HCT116 (cell line): ENCODE measurements at regions not wholly inside any gene's neighbourhood (a gene's known extent, or its start where the extent isn't known, plus 50 kb on each side); places are given as distances from the start of the nearest gene placed in this dataset.

Source experiments
- ATAC-seq: fragments of 200-7000 bp; cut with Tn5 transposase; 2 replicates; pipeline ENCODE4 v1.9.1; 2020; ENCODE audit warnings: mild to moderate bottlenecking, moderate library complexity
- BruUV-seq: library from RNA; stranded (reverse); fragments of 400-500 nt; replicated peaks from 2 replicates; lab custom pipeline; 2021; lab: Mats Ljungman, UMichigan
- CTCF ChIA-PET: fragments of 300-600 bp; sonication (Branson Sonifier 250); formaldehyde crosslinking; loops from one replicate; lab custom pipeline; 2021; ENCODE audit warnings: antibody characterized with exemption; lab: Charles Lee
- POLR2A ChIA-PET: fragments of 300-600, 350-600 bp; sonication (Branson Sonifier 250); formaldehyde crosslinking; loops from one replicate; lab custom pipeline; 2021; ENCODE audit warnings: antibody characterized with exemption; lab: Charles Lee
- RAD21 ChIA-PET, 2 experiments: fragments of 300-600 bp; sonication (Branson Sonifier 250); formaldehyde crosslinking; loops; one replicate each; lab custom pipeline; 2023; ENCODE audit warnings: low total read pairs in 2 of 2; ENCODE audit not compliant: uncharacterized antibody in 2 of 2, unreplicated experiment in 2 of 2, low non-redundant PET in 1 of 2; lab: Charles Lee
- DNase-seq: peaks from one replicate; pipeline ENCODE4 v3.0.0-alpha.2; 2010; ENCODE audit warnings: low read depth, low spot score
- H2AFZ ChIP-seq: fragments of 200-600 bp; shearing (Covaris generic), sonication (generic); 2 replicates; pipeline ENCODE4 v1.6.1; 2017; ENCODE audit warnings: low read depth, mixed run types, mixed read lengths, antibody characterized with exemption, low read length; ENCODE audit not compliant: poor library complexity, severe bottlenecking
- H3K27ac ChIP-seq: 2 replicates; pipeline ENCODE4 v1.5.1; 2012; ENCODE audit warnings: low read depth, low read length
- H3K27me3 ChIP-seq: fragments of 200-600 bp; sonication (generic); 2 replicates; pipeline ENCODE4 v1.6.1; 2016; ENCODE audit warnings: mixed run types, low read length, mixed read lengths; ENCODE audit not compliant: insufficient read depth
- H3K36me3 ChIP-seq, 2 experiments: fragments of 200-500 bp in 1 of 2; fragments of 200-600 bp in 1 of 2; sonication (Bioruptor generic) in 1 of 2; sonication (generic) in 1 of 2; 2 replicates each; pipeline versions ENCODE4 v1.5.1 to v1.6.1; 2014 to 2016; ENCODE audit warnings: low read length in 2 of 2, inconsistent platforms in 1 of 2, mixed read lengths in 1 of 2, mixed run types in 1 of 2; ENCODE audit not compliant: insufficient read depth in 2 of 2, control insufficient read depth in 1 of 2
- H3K4me1 ChIP-seq, 2 experiments: fragments of 200-600 bp in 1 of 2; sonication (generic) in 1 of 2; 2 replicates each; pipeline versions ENCODE4 v1.5.1 to v1.6.1; 2012 to 2017; ENCODE audit warnings: low read length in 2 of 2, inconsistent platforms in 1 of 2, mild to moderate bottlenecking in 1 of 2, mixed read lengths in 1 of 2, mixed run types in 1 of 2, moderate library complexity in 1 of 2; ENCODE audit not compliant: insufficient read depth in 2 of 2, control insufficient read depth in 1 of 2
- H3K4me2 ChIP-seq: fragments of 200-600 bp; sonication (generic); 2 replicates; pipeline ENCODE4 v1.6.1; 2017; ENCODE audit warnings: mixed run types, low read length, mixed read lengths
- H3K4me3 ChIP-seq, 2 experiments: fragments of 200-600 bp in 1 of 2; sonication (generic) in 1 of 2; replicated peaks in 1 of 2; 2 replicates each; pipeline ENCODE4 v1.5.1; 2011 to 2016; ENCODE audit warnings: low read length in 2 of 2, control low read depth in 1 of 2, low read depth in 1 of 2, mild to moderate bottlenecking in 1 of 2, mixed read lengths in 1 of 2, mixed run types in 1 of 2
- H3K79me2 ChIP-seq: fragments of 200-600 bp; sonication (generic); 2 replicates; pipeline ENCODE4 v1.6.1; 2017; ENCODE audit warnings: mild to moderate bottlenecking, mixed run types, low read length, moderate library complexity, mixed read lengths; ENCODE audit not compliant: insufficient read depth
- H3K9ac ChIP-seq: fragments of 200-600 bp; sonication (generic); 2 replicates; pipeline ENCODE4 v1.6.1; 2016; ENCODE audit warnings: low read length, mixed read lengths
- H3K9me2 ChIP-seq: fragments of 200-600 bp; sonication (generic), shearing (Covaris generic); 2 replicates; pipeline ENCODE4 v1.6.1; 2017; ENCODE audit warnings: mixed run types, mild to moderate bottlenecking, moderate library complexity; ENCODE audit not compliant: insufficient read depth
- H3K9me3 ChIP-seq, 2 experiments: fragments of 200-500 bp in 1 of 2; fragments of 200-600 bp in 1 of 2; sonication (Bioruptor generic) in 1 of 2; sonication (generic) in 1 of 2; 2 replicates each; pipeline ENCODE4 v1.6.1; 2014 to 2017; ENCODE audit warnings: low read length in 2 of 2, mixed read lengths in 2 of 2, inconsistent platforms in 1 of 2, low read depth in 1 of 2, mild to moderate bottlenecking in 1 of 2, mixed run types in 1 of 2, moderate library complexity in 1 of 2; ENCODE audit not compliant: control insufficient read depth in 1 of 2, insufficient read depth in 1 of 2
- H4K20me1 ChIP-seq: fragments of 200-600 bp; sonication (generic), shearing (Covaris generic); 2 replicates; pipeline ENCODE4 v1.6.1; 2017; ENCODE audit warnings: mixed run types, mild to moderate bottlenecking, moderate library complexity; ENCODE audit not compliant: insufficient read depth
- CBX3 ChIP-seq: IDR thresholded peaks from 2 replicates; pipeline ENCODE4 v1.6.1; 2012; ENCODE audit warnings: low read depth
- CEBPB ChIP-seq: IDR thresholded peaks from 2 replicates; pipeline ENCODE4 v1.6.1; 2012; ENCODE audit warnings: low read depth
- EGR1 ChIP-seq: IDR thresholded peaks from 2 replicates; pipeline ENCODE4 v1.6.1; 2012; ENCODE audit warnings: low read depth
- ELF1 ChIP-seq: IDR thresholded peaks from 2 replicates; pipeline ENCODE4 v1.6.1; 2012; ENCODE audit warnings: low read depth, borderline replicate concordance
- EZH2 ChIP-seq: fragments of 200-600 bp; sonication (generic); IDR thresholded peaks from 2 replicates; pipeline ENCODE4 v1.6.1; 2017; ENCODE audit warnings: antibody characterized with exemption, mixed run types
- FOSL1 ChIP-seq: IDR thresholded peaks from 2 replicates; pipeline ENCODE4 v1.6.1; 2012; ENCODE audit warnings: low read depth
- JUND ChIP-seq: IDR thresholded peaks from 2 replicates; pipeline ENCODE4 v1.6.1; 2012
- POLR2A ChIP-seq: IDR thresholded peaks from 2 replicates; pipeline ENCODE4 v1.7.0; 2011; ENCODE audit warnings: borderline replicate concordance; ENCODE audit not compliant: insufficient read depth, insufficient read length; ENCODE audit errors: extremely low read depth
- POLR2AphosphoS5 ChIP-seq: IDR thresholded peaks from 2 replicates; pipeline ENCODE4 v1.6.1; 2011; ENCODE audit warnings: mild to moderate bottlenecking, low read depth, low read length, moderate library complexity
- RAD21 ChIP-seq: IDR thresholded peaks from 2 replicates; pipeline ENCODE4 v1.6.1; 2012; ENCODE audit warnings: low read depth, mild to moderate bottlenecking
- SIN3A ChIP-seq: IDR thresholded peaks from 2 replicates; pipeline ENCODE4 v1.6.1; 2012; ENCODE audit warnings: low read depth
- ZFX ChIP-seq: fragments of 450-650 bp; IDR thresholded peaks from 2 replicates; pipeline ENCODE4 v1.6.1; 2017
- ZNF274 ChIP-seq: fragments of 200-500 bp; sonication (Bioruptor generic); IDR thresholded peaks from 2 replicates; pipeline ENCODE4 v1.6.1; 2014; ENCODE audit warnings: mild to moderate bottlenecking, low read depth, low read length, inconsistent platforms
- intact Hi-C: fragments of 100-400 bp; cut with micrococcal nuclease; formaldehyde crosslinking; loops from 2 replicates; pipeline ENCODE4 v1.10.0; 2022
- TF ChIP-seq, protein P1 (sequence below): IDR thresholded peaks from 2 replicates; pipeline ENCODE4 v1.6.1; 2012; ENCODE audit warnings: low read depth
- TF ChIP-seq, protein P2 (sequence below): IDR thresholded peaks from 2 replicates; pipeline ENCODE4 v1.6.1; 2011; ENCODE audit warnings: mild to moderate bottlenecking, low read length, moderate library complexity; ENCODE audit not compliant: insufficient replicate concordance; ENCODE audit errors: extremely low read depth
- TF ChIP-seq, protein P3 (sequence below): IDR thresholded peaks from 2 replicates; pipeline ENCODE4 v1.6.1; 2012
- TF ChIP-seq, protein P4 (sequence below), 3 experiments: fragments of 200-600 bp in 1 of 3; sonication (generic) in 1 of 3; IDR thresholded peaks in 2 of 3; conservative IDR thresholded peaks in 1 of 3; 2 replicates each; pipeline ENCODE4 v1.5.1; 2012 to 2017; ENCODE audit warnings: low read depth in 2 of 3, low read length in 2 of 3, antibody characterized with exemption in 1 of 3, borderline replicate concordance in 1 of 3, control low read depth in 1 of 3, mild to moderate bottlenecking in 1 of 3, mixed read lengths in 1 of 3, mixed run types in 1 of 3, moderate library complexity in 1 of 3; ENCODE audit not compliant: insufficient read depth in 1 of 3

DNA sequence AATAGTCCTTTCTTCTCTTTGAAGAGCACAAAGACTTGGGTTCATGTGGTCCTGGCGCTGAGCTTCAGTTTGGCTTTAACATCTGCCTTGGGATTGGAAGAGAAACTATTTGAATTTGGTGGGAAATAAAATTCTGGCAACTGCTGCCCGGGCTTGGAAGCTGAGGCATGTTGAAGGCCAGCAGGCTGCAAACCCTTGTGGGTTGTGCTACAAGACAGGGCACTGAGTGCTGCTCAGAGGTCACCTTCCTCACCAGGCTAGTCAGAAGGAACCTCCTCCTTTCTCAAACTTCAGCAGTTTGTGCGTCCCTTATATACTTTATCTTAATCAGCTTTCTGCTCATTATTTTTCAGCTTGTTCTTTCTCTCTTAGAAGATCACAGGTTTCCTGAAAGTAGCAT lies 238.4 kb upstream of the TBX18 start:
- H3K9me2 ChIP-seq = no peaks in the 10 kb centered on the region
- peaks cover 9% of the 10 kb centered on the region; the same call in 1 of the 2 replicates for H3K27me3 ChIP-seq
- ATAC-seq (no peak), DNase-seq (no peak)
- no peak overlapping the region for H3K9ac ChIP-seq
- H3K4me1 ChIP-seq = no peaks in the 10 kb centered on the region
- no peak overlapping the region for H3K4me2 ChIP-seq
- no peak overlapping the region for H2AFZ ChIP-seq
- no peaks in the 10 kb centered on the region for H3K9me3 ChIP-seq
- RAD21 ChIA-PET = no interaction called here
- H4K20me1 ChIP-seq = no peaks in the 10 kb centered on the region
- POLR2A ChIA-PET = no interaction called here
- TF ChIP-seq, protein P1, sequence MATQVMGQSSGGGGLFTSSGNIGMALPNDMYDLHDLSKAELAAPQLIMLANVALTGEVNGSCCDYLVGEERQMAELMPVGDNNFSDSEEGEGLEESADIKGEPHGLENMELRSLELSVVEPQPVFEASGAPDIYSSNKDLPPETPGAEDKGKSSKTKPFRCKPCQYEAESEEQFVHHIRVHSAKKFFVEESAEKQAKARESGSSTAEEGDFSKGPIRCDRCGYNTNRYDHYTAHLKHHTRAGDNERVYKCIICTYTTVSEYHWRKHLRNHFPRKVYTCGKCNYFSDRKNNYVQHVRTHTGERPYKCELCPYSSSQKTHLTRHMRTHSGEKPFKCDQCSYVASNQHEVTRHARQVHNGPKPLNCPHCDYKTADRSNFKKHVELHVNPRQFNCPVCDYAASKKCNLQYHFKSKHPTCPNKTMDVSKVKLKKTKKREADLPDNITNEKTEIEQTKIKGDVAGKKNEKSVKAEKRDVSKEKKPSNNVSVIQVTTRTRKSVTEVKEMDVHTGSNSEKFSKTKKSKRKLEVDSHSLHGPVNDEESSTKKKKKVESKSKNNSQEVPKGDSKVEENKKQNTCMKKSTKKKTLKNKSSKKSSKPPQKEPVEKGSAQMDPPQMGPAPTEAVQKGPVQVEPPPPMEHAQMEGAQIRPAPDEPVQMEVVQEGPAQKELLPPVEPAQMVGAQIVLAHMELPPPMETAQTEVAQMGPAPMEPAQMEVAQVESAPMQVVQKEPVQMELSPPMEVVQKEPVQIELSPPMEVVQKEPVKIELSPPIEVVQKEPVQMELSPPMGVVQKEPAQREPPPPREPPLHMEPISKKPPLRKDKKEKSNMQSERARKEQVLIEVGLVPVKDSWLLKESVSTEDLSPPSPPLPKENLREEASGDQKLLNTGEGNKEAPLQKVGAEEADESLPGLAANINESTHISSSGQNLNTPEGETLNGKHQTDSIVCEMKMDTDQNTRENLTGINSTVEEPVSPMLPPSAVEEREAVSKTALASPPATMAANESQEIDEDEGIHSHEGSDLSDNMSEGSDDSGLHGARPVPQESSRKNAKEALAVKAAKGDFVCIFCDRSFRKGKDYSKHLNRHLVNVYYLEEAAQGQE = no peak
- TF ChIP-seq FOSL1 (no peak), CBX3 (no peak), ZNF274 (no peak), JUND (no peak), RAD21 (no peak), CEBPB (no peak), ZFX (no peak), EGR1 (no peak), POLR2A (no peak), ELF1 (no peak), POLR2AphosphoS5 (no peak), SIN3A (no peak), EZH2 (no peak)
- TF ChIP-seq, protein P2, sequence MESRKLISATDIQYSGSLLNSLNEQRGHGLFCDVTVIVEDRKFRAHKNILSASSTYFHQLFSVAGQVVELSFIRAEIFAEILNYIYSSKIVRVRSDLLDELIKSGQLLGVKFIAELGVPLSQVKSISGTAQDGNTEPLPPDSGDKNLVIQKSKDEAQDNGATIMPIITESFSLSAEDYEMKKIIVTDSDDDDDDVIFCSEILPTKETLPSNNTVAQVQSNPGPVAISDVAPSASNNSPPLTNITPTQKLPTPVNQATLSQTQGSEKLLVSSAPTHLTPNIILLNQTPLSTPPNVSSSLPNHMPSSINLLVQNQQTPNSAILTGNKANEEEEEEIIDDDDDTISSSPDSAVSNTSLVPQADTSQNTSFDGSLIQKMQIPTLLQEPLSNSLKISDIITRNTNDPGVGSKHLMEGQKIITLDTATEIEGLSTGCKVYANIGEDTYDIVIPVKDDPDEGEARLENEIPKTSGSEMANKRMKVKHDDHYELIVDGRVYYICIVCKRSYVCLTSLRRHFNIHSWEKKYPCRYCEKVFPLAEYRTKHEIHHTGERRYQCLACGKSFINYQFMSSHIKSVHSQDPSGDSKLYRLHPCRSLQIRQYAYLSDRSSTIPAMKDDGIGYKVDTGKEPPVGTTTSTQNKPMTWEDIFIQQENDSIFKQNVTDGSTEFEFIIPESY = no peak
- TF ChIP-seq, protein P3, sequence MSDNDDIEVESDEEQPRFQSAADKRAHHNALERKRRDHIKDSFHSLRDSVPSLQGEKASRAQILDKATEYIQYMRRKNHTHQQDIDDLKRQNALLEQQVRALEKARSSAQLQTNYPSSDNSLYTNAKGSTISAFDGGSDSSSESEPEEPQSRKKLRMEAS = no peak
- TF ChIP-seq, protein P4, sequence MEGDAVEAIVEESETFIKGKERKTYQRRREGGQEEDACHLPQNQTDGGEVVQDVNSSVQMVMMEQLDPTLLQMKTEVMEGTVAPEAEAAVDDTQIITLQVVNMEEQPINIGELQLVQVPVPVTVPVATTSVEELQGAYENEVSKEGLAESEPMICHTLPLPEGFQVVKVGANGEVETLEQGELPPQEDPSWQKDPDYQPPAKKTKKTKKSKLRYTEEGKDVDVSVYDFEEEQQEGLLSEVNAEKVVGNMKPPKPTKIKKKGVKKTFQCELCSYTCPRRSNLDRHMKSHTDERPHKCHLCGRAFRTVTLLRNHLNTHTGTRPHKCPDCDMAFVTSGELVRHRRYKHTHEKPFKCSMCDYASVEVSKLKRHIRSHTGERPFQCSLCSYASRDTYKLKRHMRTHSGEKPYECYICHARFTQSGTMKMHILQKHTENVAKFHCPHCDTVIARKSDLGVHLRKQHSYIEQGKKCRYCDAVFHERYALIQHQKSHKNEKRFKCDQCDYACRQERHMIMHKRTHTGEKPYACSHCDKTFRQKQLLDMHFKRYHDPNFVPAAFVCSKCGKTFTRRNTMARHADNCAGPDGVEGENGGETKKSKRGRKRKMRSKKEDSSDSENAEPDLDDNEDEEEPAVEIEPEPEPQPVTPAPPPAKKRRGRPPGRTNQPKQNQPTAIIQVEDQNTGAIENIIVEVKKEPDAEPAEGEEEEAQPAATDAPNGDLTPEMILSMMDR (IDR thresholded peaks at IDR 0.05 in 2 of 3, conservative IDR thresholded peaks at IDR 0.05 in 1 of 3; ENCODE audit: borderline replicate concordance in 1 of 3, insufficient read depth in 1 of 3, low read depth in 2 of 3, low read length in 2 of 3) = no peak
- H3K4me3 ChIP-seq = no peak overlapping the region
- CTCF ChIA-PET = no interaction called here
- no TSS peak for BruUV-seq
- no peaks in the 10 kb centered on the region for H3K79me2 ChIP-seq
- no peaks in the 10 kb centered on the region for H3K36me3 ChIP-seq
- intact Hi-C loops = no loop called here
- no peak overlapping the region for H3K27ac ChIP-seq
